Hepatocyte (in vitro differentiated cells): ENCODE measurements at regions not wholly inside any gene's neighbourhood (a gene's known extent, or its start where the extent isn't known, plus 50 kb on each side); places are given as distances from the start of the nearest gene placed in this dataset.
A peak's percentile ranks its signal among the peaks of the same experiment; 100 is the strongest.

ENCODE experiments used
- DNase-seq: peaks from one replicate; pipeline ENCODE4 v3.0.0-alpha.2; 2016; ENCODE audit warnings: low spot score
- H2AFZ ChIP-seq: fragments of 200-600 bp; sonication (generic); 2 replicates; pipeline ENCODE4 v1.6.0; 2016; ENCODE audit warnings: antibody characterized with exemption, mild to moderate bottlenecking
- H3K27ac ChIP-seq: fragments of 200-600 bp; sonication (generic); 2 replicates; pipeline ENCODE4 v1.5.1; 2016; ENCODE audit warnings: mild to moderate bottlenecking
- H3K27me3 ChIP-seq: fragments of 200-600 bp; sonication (generic); 2 replicates; pipeline ENCODE4 v1.6.1; 2016
- H3K36me3 ChIP-seq: fragments of 200-600 bp; sonication (generic); replicated peaks from 2 replicates; pipeline ENCODE4 v1.5.1; 2016; ENCODE audit warnings: low read depth; ENCODE audit not compliant: insufficient read depth
- H3K4me1 ChIP-seq: fragments of 200-600 bp; sonication (generic); 2 replicates; pipeline ENCODE4 v1.5.1; 2016; ENCODE audit warnings: mild to moderate bottlenecking, moderate library complexity; ENCODE audit not compliant: insufficient read depth
- H3K4me2 ChIP-seq: fragments of 200-600 bp; sonication (generic); 2 replicates; pipeline ENCODE4 v1.6.0; 2016
- H3K4me3 ChIP-seq: fragments of 200-600 bp; sonication (generic); 2 replicates; pipeline ENCODE4 v1.5.1; 2016; ENCODE audit warnings: mild to moderate bottlenecking
- H3K79me2 ChIP-seq: fragments of 200-600 bp; sonication (generic); 2 replicates; pipeline ENCODE4 v1.6.0; 2017; ENCODE audit warnings: mild to moderate bottlenecking
- H3K9me2 ChIP-seq: fragments of 200-600 bp; sonication (generic); replicated peaks from 2 replicates; pipeline ENCODE4 v1.6.0; 2017; ENCODE audit warnings: mild to moderate bottlenecking; ENCODE audit not compliant: insufficient read depth
- H3K9me3 ChIP-seq: fragments of 200-600 bp; sonication (generic); 2 replicates; pipeline ENCODE4 v1.5.1; 2016; ENCODE audit warnings: low read depth, mild to moderate bottlenecking
- H4K20me1 ChIP-seq: fragments of 200-600 bp; sonication (generic); 2 replicates; pipeline ENCODE4 v1.6.0; 2016; ENCODE audit warnings: mild to moderate bottlenecking; ENCODE audit not compliant: insufficient read depth, poor library complexity, severe bottlenecking
- EZH2 ChIP-seq: fragments of 200-600 bp; sonication (generic); IDR thresholded peaks from 2 replicates; pipeline ENCODE4 v1.6.1; 2016; ENCODE audit warnings: antibody characterized with exemption, mild to moderate bottlenecking, borderline replicate concordance
- EZH2phosphoT487 ChIP-seq: fragments of 200-600 bp; sonication (generic); IDR thresholded peaks from one replicate; pipeline ENCODE4 v1.6.1; 2018; ENCODE audit warnings: antibody characterized with exemption, mild to moderate bottlenecking, low read depth, moderate library complexity; ENCODE audit not compliant: unreplicated experiment, severe bottlenecking
- WGBS: methylation state at CpG from one replicate; pipeline ENCODE4 v1.1.6; 2016; ENCODE audit warnings: low lambda C conversion rate; ENCODE audit errors: missing lambda C conversion rate; 5-methylcytosine and 5-hydroxymethylcytosine counted together
- TF ChIP-seq, protein P1 (sequence below): fragments of 200-600 bp; sonication (generic); IDR thresholded peaks from 2 replicates; pipeline ENCODE4 v1.5.1; 2016; ENCODE audit warnings: antibody characterized with exemption, mild to moderate bottlenecking; ENCODE audit not compliant: poor library complexity

DNA sequence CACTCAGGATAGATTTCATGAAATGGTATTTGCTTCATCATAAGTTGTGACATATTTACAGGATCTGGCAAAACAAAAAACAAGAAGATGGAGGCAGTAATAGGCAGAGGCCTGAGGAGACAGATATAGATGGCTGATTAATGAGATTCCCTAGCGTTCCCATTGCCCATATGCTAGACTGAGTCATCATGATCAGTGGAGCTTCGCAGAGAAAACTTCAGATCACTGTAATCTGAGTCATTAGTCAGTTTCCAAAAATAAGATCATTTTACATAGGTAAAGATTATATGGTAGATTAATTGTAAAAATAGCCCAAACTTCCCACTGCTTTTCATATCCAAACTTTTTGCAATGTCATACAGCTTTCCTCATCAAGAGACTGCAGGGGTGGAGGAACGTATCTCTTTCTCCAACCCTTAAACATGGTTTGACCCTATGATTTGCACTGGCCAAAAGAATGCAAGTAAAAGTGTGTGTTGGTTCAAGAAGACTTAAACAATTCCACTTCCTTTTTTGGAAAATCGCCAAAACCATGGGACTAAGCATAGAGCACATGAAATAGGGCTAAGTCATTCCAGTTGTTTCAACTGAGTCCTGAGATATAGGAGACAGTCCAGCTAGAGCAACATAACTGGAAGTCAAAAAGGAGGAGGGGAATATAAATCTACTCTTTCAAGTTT, 626.0 kb downstream of the RNF144B start:
- Histone ChIP-seq H3K79me2 (no peaks in the 10 kb centered on the region), H3K27ac (no peak overlapping the region), H3K9me2 (no peaks in the 10 kb centered on the region), H3K36me3 (no peaks in the 10 kb centered on the region), H3K4me3 (no peak overlapping the region), H3K9me3 (no peaks in the 10 kb centered on the region), H3K4me2 (no peak overlapping the region), H4K20me1 (no peaks in the 10 kb centered on the region), H2AFZ (no peak overlapping the region), H3K27me3 (no peaks in the 10 kb centered on the region), H3K4me1 (no peaks in the 10 kb centered on the region)
- TF ChIP-seq EZH2 (no peak), EZH2phosphoT487 (no peak)
- TF ChIP-seq, protein P1, sequence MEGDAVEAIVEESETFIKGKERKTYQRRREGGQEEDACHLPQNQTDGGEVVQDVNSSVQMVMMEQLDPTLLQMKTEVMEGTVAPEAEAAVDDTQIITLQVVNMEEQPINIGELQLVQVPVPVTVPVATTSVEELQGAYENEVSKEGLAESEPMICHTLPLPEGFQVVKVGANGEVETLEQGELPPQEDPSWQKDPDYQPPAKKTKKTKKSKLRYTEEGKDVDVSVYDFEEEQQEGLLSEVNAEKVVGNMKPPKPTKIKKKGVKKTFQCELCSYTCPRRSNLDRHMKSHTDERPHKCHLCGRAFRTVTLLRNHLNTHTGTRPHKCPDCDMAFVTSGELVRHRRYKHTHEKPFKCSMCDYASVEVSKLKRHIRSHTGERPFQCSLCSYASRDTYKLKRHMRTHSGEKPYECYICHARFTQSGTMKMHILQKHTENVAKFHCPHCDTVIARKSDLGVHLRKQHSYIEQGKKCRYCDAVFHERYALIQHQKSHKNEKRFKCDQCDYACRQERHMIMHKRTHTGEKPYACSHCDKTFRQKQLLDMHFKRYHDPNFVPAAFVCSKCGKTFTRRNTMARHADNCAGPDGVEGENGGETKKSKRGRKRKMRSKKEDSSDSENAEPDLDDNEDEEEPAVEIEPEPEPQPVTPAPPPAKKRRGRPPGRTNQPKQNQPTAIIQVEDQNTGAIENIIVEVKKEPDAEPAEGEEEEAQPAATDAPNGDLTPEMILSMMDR: no peak
- WGBS: 88% methylated on average over 4 of the region's 4 CpGs
- no peak for DNase-seq

DNA sequence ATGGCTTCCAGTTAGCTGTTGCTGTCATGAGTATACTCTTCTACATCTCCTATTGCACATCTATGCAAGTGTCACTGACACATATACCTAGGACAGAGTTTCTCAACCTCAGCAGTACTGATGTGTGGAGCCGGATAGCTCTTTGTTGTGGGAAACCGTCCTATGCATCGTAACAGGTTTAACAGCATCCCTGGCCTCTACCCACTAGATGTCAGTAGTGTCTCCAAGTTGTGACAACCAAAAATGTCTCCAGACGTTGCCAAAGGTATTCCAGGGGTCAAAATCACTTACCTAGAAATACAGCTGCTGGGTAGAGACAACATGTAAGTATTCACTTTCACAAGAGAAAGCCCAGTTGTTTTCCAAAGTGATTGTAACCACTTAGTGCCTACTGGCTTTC, 637.6 kb downstream of the RNF144B start:
- Histone ChIP-seq H4K20me1 (no peaks in the 10 kb centered on the region), H2AFZ (no peak overlapping the region), H3K79me2 (no peaks in the 10 kb centered on the region), H3K27ac (no peak overlapping the region), H3K4me2 (no peak overlapping the region), H3K4me3 (no peak overlapping the region), H3K27me3 (no peaks in the 10 kb centered on the region), H3K36me3 (no peaks in the 10 kb centered on the region), H3K9me2 (no peaks in the 10 kb centered on the region), H3K9me3 (no peaks in the 10 kb centered on the region), H3K4me1 (no peaks in the 10 kb centered on the region)
- DNase-seq: peak; percentile 79
- 9% methylated on average over 4 of the region's 4 CpGs for WGBS
- TF ChIP-seq, protein P1: peak; percentile 70
- TF ChIP-seq EZH2: no peak

DNA sequence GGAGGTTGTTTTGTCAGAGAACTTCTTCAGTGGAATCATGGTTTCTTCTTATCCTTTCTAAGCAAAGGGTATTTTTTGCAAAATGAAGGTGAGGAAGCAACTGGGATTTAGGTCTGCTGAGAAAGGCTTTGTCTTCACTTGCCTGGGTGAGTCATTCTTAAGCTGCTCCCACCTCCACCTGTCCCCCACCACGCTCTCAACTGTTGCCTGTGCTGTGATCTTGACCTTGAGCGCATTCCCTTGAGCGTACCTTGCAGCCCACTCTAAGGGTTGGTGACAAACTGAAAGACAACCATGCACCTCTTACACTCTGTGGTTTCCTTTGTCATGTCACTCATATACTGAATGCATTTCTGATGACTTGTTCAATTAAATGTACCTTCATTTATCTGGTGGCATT, 641.1 kb downstream of the RNF144B start:
- Histone ChIP-seq H3K27ac (no peak overlapping the region), H3K4me3 (no peak overlapping the region), H3K9me3 (no peaks in the 10 kb centered on the region), H4K20me1 (no peaks in the 10 kb centered on the region), H3K4me1 (no peaks in the 10 kb centered on the region), H3K4me2 (no peak overlapping the region), H2AFZ (no peak overlapping the region), H3K27me3 (no peaks in the 10 kb centered on the region), H3K36me3 (no peaks in the 10 kb centered on the region), H3K79me2 (no peaks in the 10 kb centered on the region), H3K9me2 (no peaks in the 10 kb centered on the region)
- WGBS: 78% methylated on average over 3 of the region's 3 CpGs
- TF ChIP-seq EZH2phosphoT487 (no peak), EZH2 (no peak)
- TF ChIP-seq, protein P1: no peak
- DNase-seq: no peak
